Tibial artery (tissue), 4 donors: ENCODE measurements at regions not wholly inside any gene's neighbourhood (a gene's known extent, or its start where the extent isn't known, plus 50 kb on each side); places are given as distances from the start of the nearest gene placed in this dataset.

Experiments
- DNase-seq, 2 donors: peaks; one replicate each; pipeline ENCODE4 v3.0.0-alpha.2; 2019
- H3K27ac ChIP-seq, 2 donors: fragments of 200-600 bp; sonication (generic) in 1 of 2; 1 replicate in 1 of 2; 2 replicates in 1 of 2; pipeline ENCODE4 v1.5.1; 2018 to 2019; ENCODE audit warnings: mild to moderate bottlenecking in 1 of 2
- H3K27me3 ChIP-seq, 2 donors: fragments of 200-600 bp; sonication (generic) in 1 of 2; one replicate each; pipeline versions ENCODE4 v1.5.1 to v1.6.0; 2016 to 2019
- H3K36me3 ChIP-seq, 3 donors: fragments of 200-600 bp; sonication (generic) in 2 of 3; one replicate each; pipeline ENCODE4 v1.5.1; 2016 to 2019; ENCODE audit warnings: mild to moderate bottlenecking in 2 of 3
- H3K4me1 ChIP-seq, 4 donors: fragments of 200-600 bp; sonication (generic) in 2 of 4; 1 replicate in 3 of 4; 2 replicates in 1 of 4; pipeline ENCODE4 v1.5.1; 2016 to 2019
- H3K4me3 ChIP-seq, 2 donors: fragments of 200-600 bp; sonication (generic) in 1 of 2; 1 replicate in 1 of 2; 2 replicates in 1 of 2; pipeline ENCODE4 v1.5.1; 2018 to 2019; ENCODE audit warnings: mild to moderate bottlenecking in 2 of 2
- H3K9me3 ChIP-seq, 3 donors: fragments of 200-600 bp; sonication (generic) in 1 of 3; one replicate each; pipeline ENCODE4 v1.5.1; 2016 to 2019
- intact Hi-C: fragments of 100-400 bp; cut with DNase I; formaldehyde crosslinking; loops from one replicate; pipeline ENCODE4 v1.15.0; 2023; ENCODE audit warnings: low total_unique reads
- TF ChIP-seq, protein P1 (sequence below), 2 experiments: fragments of 200-600 bp in 1 of 2; fragments of 450-650 bp in 1 of 2; IDR thresholded peaks; one replicate each; pipeline ENCODE4 v1.5.1; 2017 to 2019; ENCODE audit warnings: antibody characterized with exemption in 2 of 2, mild to moderate bottlenecking in 1 of 2, moderate library complexity in 1 of 2

DNA sequence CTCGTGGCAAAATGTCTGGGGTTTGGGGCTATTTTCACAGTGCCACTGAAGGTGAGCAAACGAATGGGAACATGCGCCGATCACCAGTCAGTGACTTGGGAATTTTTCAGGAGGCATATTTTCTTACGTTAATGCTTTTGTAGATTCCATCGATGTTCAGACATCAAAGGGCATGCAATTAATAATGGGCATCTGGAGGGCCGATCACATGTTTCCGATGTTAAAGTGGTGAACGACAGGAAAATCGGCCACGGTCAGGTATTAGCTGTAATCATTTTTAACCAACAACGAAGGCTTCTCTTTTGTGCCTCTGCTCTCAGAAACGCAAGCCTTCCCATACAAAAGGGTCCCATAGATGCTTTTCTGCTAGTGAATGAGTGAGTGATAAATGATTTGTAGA lies 155.0 kb upstream of the PITX1 start:
- DNase-seq = no peak
- Histone ChIP-seq H3K36me3 (no peaks in the 10 kb centered on the region), H3K4me1 (peaks cover 0 to 11% (median 7%) of the 10 kb centered on the region in 4 donors), H3K9me3 (no peaks in the 10 kb centered on the region), H3K27me3 (no peaks in the 10 kb centered on the region), H3K27ac (no peak overlapping the region), H3K4me3 (no peak overlapping the region)
- intact Hi-C loops = loop anchor here (10.0 kb wide), 1 partner anchor 264 kb away; no protein-coding TSS in a partner anchor
- TF ChIP-seq, protein P1, sequence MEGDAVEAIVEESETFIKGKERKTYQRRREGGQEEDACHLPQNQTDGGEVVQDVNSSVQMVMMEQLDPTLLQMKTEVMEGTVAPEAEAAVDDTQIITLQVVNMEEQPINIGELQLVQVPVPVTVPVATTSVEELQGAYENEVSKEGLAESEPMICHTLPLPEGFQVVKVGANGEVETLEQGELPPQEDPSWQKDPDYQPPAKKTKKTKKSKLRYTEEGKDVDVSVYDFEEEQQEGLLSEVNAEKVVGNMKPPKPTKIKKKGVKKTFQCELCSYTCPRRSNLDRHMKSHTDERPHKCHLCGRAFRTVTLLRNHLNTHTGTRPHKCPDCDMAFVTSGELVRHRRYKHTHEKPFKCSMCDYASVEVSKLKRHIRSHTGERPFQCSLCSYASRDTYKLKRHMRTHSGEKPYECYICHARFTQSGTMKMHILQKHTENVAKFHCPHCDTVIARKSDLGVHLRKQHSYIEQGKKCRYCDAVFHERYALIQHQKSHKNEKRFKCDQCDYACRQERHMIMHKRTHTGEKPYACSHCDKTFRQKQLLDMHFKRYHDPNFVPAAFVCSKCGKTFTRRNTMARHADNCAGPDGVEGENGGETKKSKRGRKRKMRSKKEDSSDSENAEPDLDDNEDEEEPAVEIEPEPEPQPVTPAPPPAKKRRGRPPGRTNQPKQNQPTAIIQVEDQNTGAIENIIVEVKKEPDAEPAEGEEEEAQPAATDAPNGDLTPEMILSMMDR (IDR thresholded peaks at IDR 0.05) = no peak

DNA sequence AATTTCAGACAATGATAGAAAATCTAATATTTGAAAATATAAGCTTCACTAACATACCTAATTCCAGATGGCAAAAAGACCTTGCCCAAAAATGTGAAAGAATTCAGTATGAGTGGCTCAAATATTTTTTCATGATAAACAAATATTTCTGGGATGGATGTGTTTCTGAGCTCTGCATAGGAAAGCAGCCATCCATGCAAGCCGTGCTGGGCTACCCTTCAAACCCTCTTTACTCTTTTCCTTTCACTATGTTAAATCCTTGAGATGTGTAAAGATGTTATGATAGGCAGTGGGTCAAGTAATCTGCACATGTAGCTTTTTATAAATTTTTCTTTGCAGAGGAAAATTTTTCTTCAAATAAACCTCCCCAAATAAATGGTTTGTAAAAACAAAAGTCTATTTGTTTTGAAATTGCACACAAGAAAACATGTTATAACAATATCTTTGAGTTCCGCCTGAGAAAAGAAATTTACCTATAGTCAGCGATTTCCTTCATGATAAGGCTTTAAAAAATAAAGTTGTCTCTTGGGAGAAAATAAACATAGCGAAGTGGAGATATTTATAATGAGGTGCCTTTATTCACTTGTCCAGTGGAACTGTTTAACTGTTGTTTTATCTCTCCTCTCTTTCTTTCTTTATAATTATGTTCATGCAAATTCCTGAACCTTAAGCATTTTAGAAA lies 154.3 kb upstream of the PITX1 start:
- Histone ChIP-seq H3K27ac (no peak overlapping the region), H3K36me3 (no peaks in the 10 kb centered on the region), H3K9me3 (no peaks in the 10 kb centered on the region), H3K4me3 (no peak overlapping the region), H3K4me1 (peaks cover 0 to 11% (median 7%) of the 10 kb centered on the region in 4 donors), H3K27me3 (no peaks in the 10 kb centered on the region)
- intact Hi-C loops = loop anchor here (10.0 kb wide), 1 partner anchor 264 kb away; no protein-coding TSS in a partner anchor
- TF ChIP-seq, protein P1 (IDR thresholded peaks at IDR 0.05) = no peak
- DNase-seq = no peak

DNA sequence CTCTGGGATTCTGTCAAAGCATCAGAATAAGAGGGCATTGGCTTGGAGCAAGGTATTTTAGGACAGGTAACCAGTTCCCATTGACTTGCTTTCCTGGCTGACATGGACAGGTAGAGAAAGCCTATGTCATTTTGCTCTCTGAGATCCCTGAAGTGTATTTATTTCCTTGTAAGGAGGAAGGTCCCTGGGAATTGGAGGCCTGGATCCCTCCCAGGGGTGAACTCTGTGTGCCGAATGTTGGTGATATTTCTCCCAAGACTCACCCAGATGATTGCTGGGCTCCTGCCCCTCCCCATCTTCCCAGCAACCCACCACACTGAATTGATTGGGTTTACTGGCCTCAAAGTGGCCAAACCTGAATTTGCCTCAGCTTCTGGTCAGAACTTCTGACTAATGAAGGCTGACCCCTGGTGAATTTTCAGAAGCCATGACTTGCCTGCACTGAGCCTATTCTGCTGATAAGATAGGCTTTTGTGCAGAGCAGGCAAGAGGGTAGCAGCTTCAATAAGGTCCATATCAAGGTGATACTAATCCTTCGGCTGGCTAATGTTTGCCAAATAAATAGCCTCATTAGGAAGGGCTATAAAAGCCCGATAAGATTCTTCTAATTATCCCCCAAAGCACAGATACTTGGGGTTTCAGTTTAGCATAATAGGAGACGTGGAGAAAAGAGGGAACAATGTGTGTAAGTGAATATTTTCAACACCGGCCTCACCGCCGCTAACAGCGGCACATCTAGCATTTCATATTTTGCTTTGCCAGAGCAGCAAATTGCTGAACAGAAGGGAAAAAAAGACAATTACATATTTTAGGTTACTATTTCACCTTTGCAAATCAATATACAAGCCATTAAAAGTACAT lies 152.9 kb upstream of the PITX1 start:
- Histone ChIP-seq H3K27me3 (no peaks in the 10 kb centered on the region), H3K4me1 (peaks cover 0 to 11% (median 7%) of the 10 kb centered on the region in 4 donors), H3K27ac (no peak overlapping the region), H3K4me3 (no peak overlapping the region), H3K9me3 (no peaks in the 10 kb centered on the region), H3K36me3 (no peaks in the 10 kb centered on the region)
- no peak for DNase-seq
- intact Hi-C loops = loop anchor here (10.0 kb wide), 1 partner anchor 262 kb away; no protein-coding TSS in a partner anchor
- TF ChIP-seq, protein P1 (IDR thresholded peaks at IDR 0.05) = no peak

DNA sequence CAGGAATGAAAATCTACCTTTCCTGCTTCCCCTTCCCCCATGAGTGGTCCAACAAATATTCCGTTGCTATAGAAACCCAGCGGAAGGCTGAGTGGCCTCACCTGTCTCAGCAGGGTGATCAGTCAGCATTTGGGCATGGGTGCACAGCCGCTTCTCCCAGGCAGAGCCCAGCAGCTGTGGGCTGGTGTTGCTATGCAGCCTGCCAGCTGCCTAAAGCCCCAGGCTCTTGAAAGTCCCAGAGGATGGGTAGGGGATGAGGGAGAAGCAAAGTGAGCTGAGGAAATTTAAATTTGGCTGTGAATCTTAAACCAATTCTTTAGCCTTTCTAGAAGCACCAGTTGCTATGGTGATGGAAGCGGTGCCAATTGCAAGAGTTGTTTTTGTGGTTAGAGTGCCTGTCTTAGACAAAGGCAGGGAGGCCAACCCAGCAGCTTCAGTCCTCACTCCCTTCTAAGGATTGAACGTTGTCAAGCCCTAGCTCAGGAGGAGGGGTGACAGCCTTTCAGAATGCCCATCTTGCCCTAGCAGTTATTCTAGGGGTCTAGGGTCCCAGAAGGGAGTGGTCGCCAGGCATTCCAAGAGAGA lies 151.5 kb upstream of the PITX1 start:
- DNase-seq = no peak
- Histone ChIP-seq H3K36me3 (no peaks in the 10 kb centered on the region), H3K27me3 (no peaks in the 10 kb centered on the region), H3K4me1 (peaks cover 0 to under 1% (median 0%) of the 10 kb centered on the region in 4 donors), H3K27ac (no peak overlapping the region), H3K9me3 (no peaks in the 10 kb centered on the region), H3K4me3 (no peak overlapping the region)
- intact Hi-C loops = loop anchor here (10.0 kb wide), 1 partner anchor 261 kb away; no protein-coding TSS in a partner anchor
- TF ChIP-seq, protein P1 (IDR thresholded peaks at IDR 0.05) = no peak

DNA sequence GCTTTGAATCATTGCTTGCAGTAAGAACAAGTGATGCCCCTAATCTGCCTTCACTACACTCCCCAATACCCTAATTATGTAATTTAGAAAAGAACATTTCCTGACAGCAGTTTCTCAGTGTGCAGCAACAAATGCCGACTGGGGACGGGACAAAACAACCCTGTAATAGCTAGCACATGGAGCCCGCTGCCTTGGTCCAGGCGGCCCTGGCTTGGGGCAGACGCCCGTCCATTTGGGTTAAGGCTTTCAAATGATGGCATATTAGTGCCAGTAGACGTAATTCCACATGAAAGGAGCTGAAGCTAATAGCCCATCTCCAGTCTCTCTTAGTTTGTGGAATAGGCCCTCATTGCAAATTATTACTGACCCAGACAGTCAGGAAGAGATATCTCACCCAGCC lies 150.6 kb upstream of the PITX1 start:
- H3K4me1 ChIP-seq = no peaks in the 10 kb centered on the region
- no peaks in the 10 kb centered on the region for H3K36me3 ChIP-seq
- no peak for DNase-seq
- TF ChIP-seq, protein P1 (IDR thresholded peaks at IDR 0.05) = no peak
- no peaks in the 10 kb centered on the region for H3K9me3 ChIP-seq
- no peaks in the 10 kb centered on the region for H3K27me3 ChIP-seq
- intact Hi-C loops = loop anchor here (10.0 kb wide), 1 partner anchor 260 kb away; no protein-coding TSS in a partner anchor
- H3K27ac ChIP-seq = no peak overlapping the region
- H3K4me3 ChIP-seq = no peak overlapping the region
